Fibroblast of the aortic adventitia (primary cell): ENCODE measurements at regions not wholly inside any gene's neighbourhood (a gene's known extent, or its start where the extent isn't known, plus 50 kb on each side); places are given as distances from the start of the nearest gene placed in this dataset.

ENCODE experiments used
- DNase-seq: peaks from one replicate; pipeline ENCODE4 v3.0.0-alpha.2; 2010; ENCODE audit warnings: low read depth
- H3K4me3 ChIP-seq: 2 replicates; pipeline ENCODE4 v1.5.1; 2011; ENCODE audit warnings: low read depth, mild to moderate bottlenecking, control low read depth, low read length, moderate library complexity
- TF ChIP-seq, protein P1 (sequence below): IDR thresholded peaks from 2 replicates; pipeline ENCODE4 v1.5.1; 2011; ENCODE audit warnings: mild to moderate bottlenecking, low read length, control low read depth, inconsistent platforms; ENCODE audit not compliant: insufficient read depth

DNA sequence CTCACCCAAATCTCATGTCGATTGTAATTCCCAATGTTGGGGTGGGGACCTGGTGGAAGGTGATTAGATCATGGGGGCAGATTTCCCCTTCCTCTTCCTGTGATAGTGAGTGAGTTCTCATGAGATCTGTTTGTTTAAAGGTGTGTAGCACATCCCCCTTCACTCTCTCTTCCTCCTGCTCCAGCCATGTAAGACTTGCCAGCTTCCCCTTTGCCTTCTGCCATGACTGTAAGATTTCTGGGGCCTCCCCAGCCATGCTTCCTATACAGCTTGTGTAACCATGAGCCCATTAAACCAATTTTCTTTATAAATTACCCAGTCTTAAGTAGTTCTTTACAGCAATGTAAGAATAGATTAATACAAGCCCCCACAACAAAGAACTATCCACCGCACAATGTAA lies 109.9 kb upstream of the JAZF1 start:
- TF ChIP-seq, protein P1, sequence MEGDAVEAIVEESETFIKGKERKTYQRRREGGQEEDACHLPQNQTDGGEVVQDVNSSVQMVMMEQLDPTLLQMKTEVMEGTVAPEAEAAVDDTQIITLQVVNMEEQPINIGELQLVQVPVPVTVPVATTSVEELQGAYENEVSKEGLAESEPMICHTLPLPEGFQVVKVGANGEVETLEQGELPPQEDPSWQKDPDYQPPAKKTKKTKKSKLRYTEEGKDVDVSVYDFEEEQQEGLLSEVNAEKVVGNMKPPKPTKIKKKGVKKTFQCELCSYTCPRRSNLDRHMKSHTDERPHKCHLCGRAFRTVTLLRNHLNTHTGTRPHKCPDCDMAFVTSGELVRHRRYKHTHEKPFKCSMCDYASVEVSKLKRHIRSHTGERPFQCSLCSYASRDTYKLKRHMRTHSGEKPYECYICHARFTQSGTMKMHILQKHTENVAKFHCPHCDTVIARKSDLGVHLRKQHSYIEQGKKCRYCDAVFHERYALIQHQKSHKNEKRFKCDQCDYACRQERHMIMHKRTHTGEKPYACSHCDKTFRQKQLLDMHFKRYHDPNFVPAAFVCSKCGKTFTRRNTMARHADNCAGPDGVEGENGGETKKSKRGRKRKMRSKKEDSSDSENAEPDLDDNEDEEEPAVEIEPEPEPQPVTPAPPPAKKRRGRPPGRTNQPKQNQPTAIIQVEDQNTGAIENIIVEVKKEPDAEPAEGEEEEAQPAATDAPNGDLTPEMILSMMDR, result no peak
- no peak overlapping the region for H3K4me3 ChIP-seq
- no peak for DNase-seq

DNA sequence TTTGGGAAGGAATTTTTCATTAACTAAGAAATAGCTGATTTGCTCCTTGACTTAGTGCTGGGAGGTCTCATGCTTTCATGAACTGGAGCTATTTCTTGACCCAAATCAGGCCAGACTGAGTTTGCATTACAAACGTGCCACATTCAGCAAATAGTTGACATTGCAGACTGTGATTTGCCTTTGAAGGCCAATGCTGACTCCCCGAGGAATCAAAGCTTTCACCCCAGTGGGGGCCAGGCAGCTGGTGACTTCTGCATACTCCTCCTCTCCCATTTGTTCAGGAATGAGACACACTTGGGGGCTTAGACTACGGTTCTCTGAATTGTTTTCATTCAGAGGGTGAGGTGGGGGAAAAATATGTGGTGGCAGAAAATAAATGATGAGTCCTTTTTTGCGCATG lies 111.0 kb upstream of the JAZF1 start:
- H3K4me3 ChIP-seq, result no peak overlapping the region
- TF ChIP-seq, protein P1, result no peak
- DNase-seq, result no peak

DNA sequence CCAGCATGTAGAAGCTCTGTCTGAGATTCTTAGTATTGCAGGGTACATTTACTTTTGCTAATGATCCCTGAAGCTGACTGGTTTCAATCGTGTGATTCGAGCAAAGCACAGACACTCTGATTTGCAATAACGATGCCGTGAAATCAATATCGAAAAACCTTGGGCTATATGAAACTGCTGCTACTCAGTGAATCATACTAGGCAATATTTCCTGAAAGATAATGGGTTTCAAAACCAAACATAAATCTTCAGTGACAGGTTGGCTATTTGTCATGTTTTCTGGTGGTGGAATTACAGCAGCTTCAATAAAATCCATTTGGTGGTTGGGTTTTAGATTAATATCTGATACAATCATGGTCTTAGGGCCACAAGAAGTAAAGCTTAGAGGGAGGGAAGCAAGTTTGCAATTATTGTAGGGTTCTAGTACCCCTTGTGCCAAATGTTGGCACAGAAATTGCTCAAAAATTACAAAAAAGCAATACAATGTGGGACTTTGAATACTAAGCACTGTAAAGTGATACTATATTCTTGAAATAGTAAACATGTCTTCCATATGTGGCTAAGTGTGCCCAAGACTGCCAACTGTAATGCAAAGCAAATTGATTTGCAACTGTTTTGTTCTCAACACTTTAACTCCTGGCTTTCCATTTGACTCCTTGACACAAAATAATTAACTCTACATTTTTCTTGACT lies 112.4 kb upstream of the JAZF1 start:
- peak; percentile 19 for DNase-seq
- H3K4me3 ChIP-seq, result no peak overlapping the region
- TF ChIP-seq, protein P1, result no peak

DNA sequence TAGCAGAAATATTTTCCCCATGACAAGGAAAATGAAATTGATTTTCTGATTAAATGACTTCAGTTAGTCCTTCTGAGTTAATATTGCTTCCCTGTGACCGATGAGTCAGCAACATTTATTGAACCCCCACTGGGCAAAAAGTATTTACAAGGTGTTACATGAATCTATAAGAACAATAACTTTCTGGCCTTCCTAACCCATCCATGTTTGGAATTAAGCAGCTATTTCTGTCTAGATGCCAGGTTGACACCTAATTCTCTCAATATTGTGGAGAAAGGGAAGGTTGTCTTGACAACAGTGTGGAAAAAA lies 112.9 kb upstream of the JAZF1 start:
- TF ChIP-seq, protein P1, result no peak
- DNase-seq, result no peak
- no peak overlapping the region for H3K4me3 ChIP-seq

DNA sequence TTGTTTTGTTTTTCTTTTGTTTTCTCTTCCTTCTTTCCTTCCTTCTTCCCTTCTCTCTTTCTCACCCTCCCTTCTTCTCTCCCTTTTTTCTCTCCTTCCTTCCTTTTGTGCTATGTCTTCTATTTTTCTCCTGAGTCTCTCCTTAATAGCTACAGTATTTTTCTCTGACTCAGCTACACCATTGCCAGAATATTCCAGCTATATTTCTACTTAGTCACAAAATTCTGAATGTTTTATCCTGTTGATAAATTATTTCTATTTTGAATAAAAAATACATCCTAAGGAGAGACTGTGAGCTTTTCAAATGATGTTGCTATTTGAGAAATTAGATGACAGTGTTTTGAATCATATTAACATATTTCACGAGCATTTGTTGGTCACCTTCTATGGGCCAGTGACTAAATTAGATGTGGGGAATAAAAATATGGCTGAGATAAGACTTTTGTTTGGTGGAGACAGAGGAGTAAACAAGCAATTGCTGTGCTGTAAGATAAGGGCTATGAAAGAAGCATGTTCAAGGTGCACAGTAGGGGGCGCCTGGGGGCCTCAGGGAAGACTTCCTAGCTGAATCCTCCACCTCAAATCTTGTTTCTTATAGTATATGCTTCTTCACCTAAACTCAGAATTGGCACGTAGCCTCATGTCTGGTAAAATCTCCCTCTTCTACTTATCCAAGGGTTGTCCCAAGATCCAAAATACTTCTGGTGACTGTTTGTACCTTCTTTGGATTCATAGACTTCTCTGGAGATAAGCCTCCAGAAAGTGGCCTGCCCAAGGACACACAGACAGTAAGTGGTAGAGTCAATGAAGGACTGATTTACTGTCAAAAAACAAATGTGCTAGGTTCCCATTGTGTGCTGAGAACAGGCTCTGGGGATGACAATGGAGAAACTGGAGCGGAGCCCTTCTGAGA lies 115.5 kb upstream of the CREB5 start:
- H3K4me3 ChIP-seq, result no peak overlapping the region
- peak; percentile 48 for DNase-seq
- TF ChIP-seq, protein P1, result peak; percentile 76

DNA sequence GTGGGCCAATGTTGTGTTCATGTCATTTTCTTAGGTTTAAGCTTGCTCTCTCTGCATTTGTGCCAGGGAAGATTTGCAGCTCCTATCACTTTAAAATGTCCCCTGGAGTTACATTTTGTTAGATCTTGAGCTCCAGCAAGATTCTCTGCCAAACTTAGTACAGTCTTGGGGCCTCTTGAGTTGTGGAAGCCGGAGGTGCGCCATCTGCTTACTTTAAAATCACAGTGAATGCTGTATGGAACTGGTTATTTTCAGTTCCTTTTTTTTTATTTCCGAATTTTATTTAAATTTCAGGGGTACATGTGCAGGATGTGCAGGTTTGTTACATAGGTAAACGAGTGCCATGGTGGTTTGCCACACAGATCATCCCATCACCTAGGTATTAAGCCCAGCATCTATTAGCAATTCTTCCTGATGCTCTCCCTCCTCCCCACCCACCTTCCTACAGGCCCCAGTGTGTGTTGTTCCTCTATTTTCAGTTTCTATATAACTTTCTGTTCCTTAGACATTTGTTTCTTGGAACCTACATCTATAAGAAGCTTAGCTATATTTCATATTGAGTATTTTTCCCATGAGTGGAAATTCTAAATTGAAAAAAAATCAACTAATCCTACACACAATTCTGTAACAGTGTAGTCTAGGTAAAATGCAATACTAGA lies 114.4 kb upstream of the CREB5 start:
- no peak overlapping the region for H3K4me3 ChIP-seq
- no peak for DNase-seq
- TF ChIP-seq, protein P1, result no peak
